ENCODE measurements at regions not wholly inside any gene's neighbourhood (a gene's known extent, or its start where the extent isn't known, plus 50 kb on each side); places are given as distances from the start of the nearest gene placed in this dataset.

DNA sequence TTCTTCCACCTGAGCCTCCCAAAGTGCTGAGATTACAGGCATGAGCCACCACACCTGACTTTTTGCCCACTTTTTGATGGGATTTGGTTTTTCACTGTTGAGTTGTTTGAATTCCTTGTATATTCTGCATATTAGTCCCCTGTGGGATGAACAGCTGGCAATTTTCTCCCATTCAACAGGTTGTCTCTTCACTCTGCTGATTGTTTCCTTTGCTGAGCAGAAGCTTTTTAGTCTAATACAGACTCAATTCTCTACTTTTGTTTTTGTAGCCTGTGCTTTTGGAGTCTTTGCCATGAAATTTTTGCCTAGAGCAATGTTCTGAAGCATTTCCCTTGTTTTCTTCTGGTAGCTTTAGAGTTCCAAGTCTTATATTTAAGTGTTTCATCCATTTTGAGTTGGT is 62.7 kb upstream of the MFGE8 start:
- TF ChIP-seq MYC (IDR thresholded peaks at IDR 0.05; ENCODE audit: borderline replicate concordance, low read length) (no peak), ESRRA (IDR thresholded peaks at IDR 0.05; ENCODE audit: borderline replicate concordance, low read length) (no peak), MAFK (IDR thresholded peaks at IDR 0.05; ENCODE audit: partially characterized antibody) (no peak)
- TF ChIP-seq, protein P1, sequence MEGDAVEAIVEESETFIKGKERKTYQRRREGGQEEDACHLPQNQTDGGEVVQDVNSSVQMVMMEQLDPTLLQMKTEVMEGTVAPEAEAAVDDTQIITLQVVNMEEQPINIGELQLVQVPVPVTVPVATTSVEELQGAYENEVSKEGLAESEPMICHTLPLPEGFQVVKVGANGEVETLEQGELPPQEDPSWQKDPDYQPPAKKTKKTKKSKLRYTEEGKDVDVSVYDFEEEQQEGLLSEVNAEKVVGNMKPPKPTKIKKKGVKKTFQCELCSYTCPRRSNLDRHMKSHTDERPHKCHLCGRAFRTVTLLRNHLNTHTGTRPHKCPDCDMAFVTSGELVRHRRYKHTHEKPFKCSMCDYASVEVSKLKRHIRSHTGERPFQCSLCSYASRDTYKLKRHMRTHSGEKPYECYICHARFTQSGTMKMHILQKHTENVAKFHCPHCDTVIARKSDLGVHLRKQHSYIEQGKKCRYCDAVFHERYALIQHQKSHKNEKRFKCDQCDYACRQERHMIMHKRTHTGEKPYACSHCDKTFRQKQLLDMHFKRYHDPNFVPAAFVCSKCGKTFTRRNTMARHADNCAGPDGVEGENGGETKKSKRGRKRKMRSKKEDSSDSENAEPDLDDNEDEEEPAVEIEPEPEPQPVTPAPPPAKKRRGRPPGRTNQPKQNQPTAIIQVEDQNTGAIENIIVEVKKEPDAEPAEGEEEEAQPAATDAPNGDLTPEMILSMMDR (IDR thresholded peaks at IDR 0.05) = no peak
